K562 (cell line): ENCODE measurements at regions not wholly inside any gene's neighbourhood (a gene's known extent, or its start where the extent isn't known, plus 50 kb on each side); places are given as distances from the start of the nearest gene placed in this dataset.

ENCODE experiments used
- ATAC-seq: fragments of 200-7000 bp; cut with Tn5 transposase; 3 replicates; pipeline ENCODE4 v1.9.1; 2020; ENCODE audit warnings: moderate library complexity
- BruUV-seq: library from RNA; stranded (reverse); fragments of 400-500 nt; replicated peaks from 2 replicates; lab custom pipeline; 2021; lab: Mats Ljungman, UMichigan
- CTCF ChIA-PET: fragments of 300-600 bp; formaldehyde crosslinking; extraction: SDS; loops from one replicate; lab custom pipeline; 2021; ENCODE audit warnings: low intra/inter-chr PET ratio; lab: Yijun Ruan, JAX
- POLR2A ChIA-PET: fragments of 300-600, 350-650 bp; sonication (Branson Sonifier 250); formaldehyde crosslinking; extraction: SDS; loops from one replicate; lab custom pipeline; 2021; ENCODE audit warnings: antibody characterized with exemption, inconsistent platforms; lab: Yijun Ruan, JAX
- DNase-seq, 4 experiments: peaks; one replicate each; pipeline versions ENCODE4 v3.0.0 to v3.0.0-alpha.2; 2011 to 2018; ENCODE audit warnings: low spot score in 3 of 4, mixed read lengths in 3 of 4; ENCODE audit errors: extremely low read depth in 1 of 4
- FAIRE-seq: peaks from 2 replicates; lab custom pipeline; 2011; peaks lifted over from hg19 to GRCh38; lab: Jason Lieb, UNC
- H2AFZ ChIP-seq: 2 replicates; pipeline ENCODE4 v1.6.0; 2011; ENCODE audit warnings: low read depth, low read length, control low read depth, inconsistent platforms
- H3K27ac ChIP-seq: fragments of 200-600 bp; 3 replicates; pipeline ENCODE4 v1.8.0; 2011; ENCODE audit warnings: low read depth, mild to moderate bottlenecking, control low read depth, inconsistent platforms, low read length, moderate library complexity, mixed read lengths; ENCODE audit errors: extremely low read depth
- H3K27me3 ChIP-seq, 2 experiments: fragments of 300-600 bp in 1 of 2; 2 replicates in 1 of 2; 3 replicates in 1 of 2; pipeline versions ENCODE4 v1.6.0 to v1.8.0; 2011; ENCODE audit warnings: inconsistent platforms in 2 of 2, low read length in 2 of 2, mild to moderate bottlenecking in 1 of 2, mixed read lengths in 1 of 2, moderate library complexity in 1 of 2; ENCODE audit not compliant: control insufficient read depth in 2 of 2, insufficient read depth in 2 of 2
- H3K36me3 ChIP-seq: fragments of 300-600 bp; 3 replicates; pipeline ENCODE4 v1.8.0; 2011; ENCODE audit warnings: mild to moderate bottlenecking, low read length, inconsistent platforms; ENCODE audit not compliant: control insufficient read depth, insufficient read depth
- H3K4me1 ChIP-seq, 2 experiments: fragments of 200-600 bp in 1 of 2; replicated peaks in 1 of 2; 2 replicates in 1 of 2; 3 replicates in 1 of 2; pipeline versions ENCODE4 v1.5.1 to v1.8.0; 2011; ENCODE audit warnings: inconsistent platforms in 2 of 2, low read length in 2 of 2, mild to moderate bottlenecking in 1 of 2, mixed read lengths in 1 of 2, moderate library complexity in 1 of 2; ENCODE audit not compliant: control insufficient read depth in 2 of 2, insufficient read depth in 2 of 2
- H3K4me2 ChIP-seq: 2 replicates; pipeline ENCODE4 v1.6.1; 2011; ENCODE audit warnings: low read length, control low read depth, inconsistent platforms, mixed read lengths; ENCODE audit not compliant: insufficient read depth
- H3K4me3 ChIP-seq: fragments of 200-600 bp; sonication (generic), shearing (Covaris generic); 2 replicates; pipeline ENCODE4 v1.5.1; 2016; ENCODE audit warnings: control low read depth, inconsistent platforms
- H3K79me2 ChIP-seq: fragments of 200-600 bp; 3 replicates; pipeline ENCODE4 v1.8.0; 2011; ENCODE audit warnings: low read length, inconsistent platforms; ENCODE audit not compliant: control insufficient read depth, insufficient read depth
- H3K9ac ChIP-seq, 2 experiments: 2 replicates each; pipeline versions ENCODE4 v1.6.0 to v1.6.1; 2011; ENCODE audit warnings: low read depth in 2 of 2, low read length in 2 of 2, control low read depth in 1 of 2, inconsistent platforms in 1 of 2, mild to moderate bottlenecking in 1 of 2, mixed read lengths in 1 of 2; ENCODE audit not compliant: insufficient read depth in 1 of 2
- H3K9me1 ChIP-seq: one replicate; pipeline ENCODE4 v1.6.0; 2011; ENCODE audit warnings: inconsistent platforms, mild to moderate bottlenecking, low read length, moderate library complexity; ENCODE audit not compliant: control insufficient read depth, insufficient read depth
- H3K9me3 ChIP-seq: replicated peaks from 2 replicates; pipeline ENCODE4 v1.5.1; 2011; ENCODE audit warnings: low read depth, low read length, inconsistent platforms; ENCODE audit not compliant: control insufficient read depth, insufficient read depth
- H4K20me1 ChIP-seq: replicated peaks from 2 replicates; pipeline ENCODE4 v1.6.1; 2011; ENCODE audit warnings: low read length, inconsistent platforms, mixed read lengths; ENCODE audit not compliant: control insufficient read depth, insufficient read depth
- CEBPB ChIP-seq: fragments of 450-650 bp; IDR thresholded peaks from 2 replicates; pipeline ENCODE4 v1.6.1; 2016; ENCODE audit warnings: missing genetic modification characterization, missing compliant biosample characterization
- CHD1 ChIP-seq: fragments of 200-600 bp; sonication (generic); IDR thresholded peaks from one replicate; pipeline ENCODE4 v1.6.1; 2012; ENCODE audit warnings: mild to moderate bottlenecking, moderate library complexity, low read length, inconsistent platforms
- POLR2A ChIP-seq: fragments of 450-650 bp; conservative IDR thresholded peaks from 2 replicates; pipeline ENCODE4 v1.6.1; 2016
- SAP30 ChIP-seq: fragments of 200-600 bp; sonication (generic); IDR thresholded peaks from 2 replicates; pipeline ENCODE4 v1.6.1; 2012; ENCODE audit warnings: borderline replicate concordance, low read depth, mild to moderate bottlenecking, moderate library complexity, low read length, control low read depth, inconsistent platforms; ENCODE audit not compliant: insufficient read depth, poor library complexity, severe bottlenecking
- SETDB1 ChIP-seq: IDR thresholded peaks from one replicate; pipeline ENCODE4 v1.6.1; 2012; ENCODE audit warnings: low read length, control low read depth, inconsistent platforms
- TAF1 ChIP-seq: IDR thresholded peaks from 2 replicates; pipeline ENCODE4 v1.6.1; 2011; ENCODE audit warnings: mild to moderate bottlenecking, low read length, moderate library complexity; ENCODE audit not compliant: insufficient read depth, control insufficient read depth, severe bottlenecking; ENCODE audit errors: extremely low read depth
- TOE1 ChIP-seq, 2 experiments: fragments of 450-650 bp in 1 of 2; sonication (generic) in 1 of 2; formaldehyde crosslinking in 1 of 2; IDR thresholded peaks; 2 replicates each; pipeline versions ENCODE4 v1.7.1 to v1.8.0; 2016 to 2022; ENCODE audit warnings: borderline replicate concordance in 2 of 2, mild to moderate bottlenecking in 2 of 2, antibody characterized with exemption in 1 of 2, inconsistent platforms in 1 of 2, low read depth in 1 of 2, missing genetic modification reagents in 1 of 2, moderate library complexity in 1 of 2
- ZBTB7A ChIP-seq: IDR thresholded peaks from 2 replicates; pipeline ENCODE4 v1.6.1; 2011; ENCODE audit warnings: low read depth, mild to moderate bottlenecking, low read length, moderate library complexity, borderline replicate concordance; ENCODE audit not compliant: control insufficient read depth
- ZFP1 ChIP-seq: fragments of 450-650 bp; formaldehyde crosslinking; IDR thresholded peaks from 2 replicates; pipeline ENCODE4 v1.4.0; 2020; ENCODE audit warnings: mild to moderate bottlenecking, mixed read lengths
- WGBS: fragments of 100-300 bp; shearing (Covaris generic); methylation state at CpG from one replicate; pipeline ENCODE4 v1.1.6; 2016; ENCODE audit warnings: low coverage, mixed read lengths; ENCODE audit not compliant: insufficient coverage; ENCODE audit errors: missing lambda C conversion rate; 5-methylcytosine and 5-hydroxymethylcytosine counted together
- in situ Hi-C: fragments of 300-500 bp; cut with MboI; formaldehyde crosslinking; loops from 4 replicates; pipeline ENCODE4 v1.15.0; 2018; ENCODE audit warnings: inconsistent platforms, mixed read lengths
- intact Hi-C: fragments of 100-400 bp; cut with micrococcal nuclease; formaldehyde crosslinking; loops from 2 replicates; pipeline ENCODE4 v1.14.2; 2022
- TF ChIP-seq, protein P1 (sequence below), 2 experiments: IDR thresholded peaks; 2 replicates each; pipeline ENCODE4 v1.6.1; 2012; ENCODE audit warnings: improper control_type of control experiment in 2 of 2, low read depth in 2 of 2, low read length in 2 of 2, borderline replicate concordance in 1 of 2
- TF ChIP-seq, protein P2 (sequence below): fragments of 250-450 bp; sonication (Bioruptor Pico); IDR thresholded peaks from 2 replicates; pipeline ENCODE4 v1.5.0; 2021

GRCh38 chr18:24875777-24876176 lies 415.3 kb downstream of the HRH4 start:
- Histone ChIP-seq H3K9ac (no peak overlapping the region), H3K9me1 (no peaks in the 10 kb centered on the region), H3K9me3 (no peaks in the 10 kb centered on the region; the same call in 1 of the 2 replicates), H3K4me2 (no peak overlapping the region), H2AFZ (no peak overlapping the region), H4K20me1 (no peaks in the 10 kb centered on the region), H3K4me3 (no peak overlapping the region), H3K79me2 (no peaks in the 10 kb centered on the region), H3K4me1 (no peaks in the 10 kb centered on the region)
- FAIRE-seq, result no peak
- 0% methylated on average over 1 of the region's 1 CpG for WGBS
- in situ Hi-C loops, result no loop called here
- no peak for TF ChIP-seq ZBTB7A
- TF ChIP-seq, protein P1, sequence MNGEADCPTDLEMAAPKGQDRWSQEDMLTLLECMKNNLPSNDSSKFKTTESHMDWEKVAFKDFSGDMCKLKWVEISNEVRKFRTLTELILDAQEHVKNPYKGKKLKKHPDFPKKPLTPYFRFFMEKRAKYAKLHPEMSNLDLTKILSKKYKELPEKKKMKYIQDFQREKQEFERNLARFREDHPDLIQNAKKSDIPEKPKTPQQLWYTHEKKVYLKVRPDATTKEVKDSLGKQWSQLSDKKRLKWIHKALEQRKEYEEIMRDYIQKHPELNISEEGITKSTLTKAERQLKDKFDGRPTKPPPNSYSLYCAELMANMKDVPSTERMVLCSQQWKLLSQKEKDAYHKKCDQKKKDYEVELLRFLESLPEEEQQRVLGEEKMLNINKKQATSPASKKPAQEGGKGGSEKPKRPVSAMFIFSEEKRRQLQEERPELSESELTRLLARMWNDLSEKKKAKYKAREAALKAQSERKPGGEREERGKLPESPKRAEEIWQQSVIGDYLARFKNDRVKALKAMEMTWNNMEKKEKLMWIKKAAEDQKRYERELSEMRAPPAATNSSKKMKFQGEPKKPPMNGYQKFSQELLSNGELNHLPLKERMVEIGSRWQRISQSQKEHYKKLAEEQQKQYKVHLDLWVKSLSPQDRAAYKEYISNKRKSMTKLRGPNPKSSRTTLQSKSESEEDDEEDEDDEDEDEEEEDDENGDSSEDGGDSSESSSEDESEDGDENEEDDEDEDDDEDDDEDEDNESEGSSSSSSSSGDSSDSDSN (IDR thresholded peaks at IDR 0.05; ENCODE audit: borderline replicate concordance in 1 of 2, low read depth in 2 of 2, low read length in 2 of 2), result no peak
- TF ChIP-seq POLR2A, result no peak
- no peak for TF ChIP-seq TOE1 (IDR thresholded peaks at IDR 0.05; ENCODE audit: borderline replicate concordance)
- no peak for TF ChIP-seq TOE1 (CRISPR knock-in tag; IDR thresholded peaks at IDR 0.05; ENCODE audit: borderline replicate concordance, low read depth)
- TF ChIP-seq, protein P2, sequence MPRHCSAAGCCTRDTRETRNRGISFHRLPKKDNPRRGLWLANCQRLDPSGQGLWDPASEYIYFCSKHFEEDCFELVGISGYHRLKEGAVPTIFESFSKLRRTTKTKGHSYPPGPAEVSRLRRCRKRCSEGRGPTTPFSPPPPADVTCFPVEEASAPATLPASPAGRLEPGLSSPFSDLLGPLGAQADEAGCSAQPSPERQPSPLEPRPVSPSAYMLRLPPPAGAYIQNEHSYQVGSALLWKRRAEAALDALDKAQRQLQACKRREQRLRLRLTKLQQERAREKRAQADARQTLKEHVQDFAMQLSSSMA, result no peak
- TF ChIP-seq ZFP1 (CRISPR knock-in tag), result no peak
- no peak for TF ChIP-seq TAF1
- TF ChIP-seq CHD1, result no peak
- no peak for TF ChIP-seq SETDB1
- TF ChIP-seq SAP30, result no peak
- no peak for TF ChIP-seq CEBPB (tag)
- TF ChIP-seq, all 486 proteins: peak for 0
- Histone ChIP-seq H3K27me3 (no peaks in the 10 kb centered on the region), H3K27ac (no peak overlapping the region), H3K36me3 (no peaks in the 10 kb centered on the region)
- DNase-seq (no peak), ATAC-seq (no peak)
- CTCF ChIA-PET, result no interaction called here
- BruUV-seq, result no TSS peak
- POLR2A ChIA-PET, result interaction anchor here (1.2 kb wide), 1 partner anchor 12 kb away, joined by 3 read pairs; no protein-coding TSS in a partner anchor
- intact Hi-C loops, result loop anchor here (10.0 kb wide), 2 partner anchors 359 to 1019 kb away; no protein-coding TSS in a partner anchor
